ENCODE measurements at regions not wholly inside any gene's neighbourhood (a gene's known extent, or its start where the extent isn't known, plus 50 kb on each side); places are given as distances from the start of the nearest gene placed in this dataset.

DNA sequence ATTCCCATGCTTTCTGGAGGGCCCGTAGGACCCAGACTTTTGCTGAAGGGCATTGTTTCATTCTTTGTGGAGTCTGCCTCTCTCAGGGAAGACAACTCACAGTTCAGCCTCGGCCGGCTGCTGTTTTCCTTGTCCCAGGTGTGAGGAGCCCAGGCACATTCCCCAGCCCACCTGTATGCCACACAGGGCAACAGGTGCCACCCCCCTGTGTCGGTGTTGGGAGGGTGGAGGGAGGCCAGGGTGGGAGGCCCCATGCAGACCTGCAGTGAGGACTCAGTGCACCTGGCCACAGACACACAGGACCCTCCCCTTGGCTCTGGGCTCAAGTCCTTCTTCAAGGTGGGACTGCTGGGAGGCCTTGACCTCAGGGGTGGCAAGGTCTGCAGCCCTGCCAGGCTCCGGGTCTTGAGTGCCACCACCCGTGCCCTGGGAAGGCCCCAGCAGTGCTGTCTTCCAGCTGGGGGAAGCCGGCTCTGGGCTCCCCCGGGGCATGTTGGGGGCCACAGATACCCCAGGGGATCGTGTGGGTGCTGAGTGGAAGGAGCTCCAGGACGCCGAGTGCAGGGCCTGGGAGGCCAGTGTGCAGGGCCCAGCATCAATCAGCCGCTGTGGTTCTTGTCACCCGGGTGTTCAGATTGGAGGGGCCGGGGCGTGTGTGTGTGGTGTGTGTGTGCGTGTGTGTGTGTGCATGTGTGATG is 1286.1 kb downstream of the BRD1 start:
- Histone ChIP-seq H3K4me3 (ENCODE audit: low read depth, low read length) (no peak overlapping the region), H3K36me3 (ENCODE audit: control insufficient read depth in 2 of 2, insufficient read depth in 1 of 2, low read length in 2 of 2) (no peaks in the 10 kb centered on the region), H3K27ac (ENCODE audit: extremely low read depth, low read depth, low read length) (no peak overlapping the region), H3K9me3 (ENCODE audit: control insufficient read depth, insufficient read depth, low read depth, low read length) (no peaks in the 10 kb centered on the region), H3K4me1 (ENCODE audit: control insufficient read depth, insufficient read depth, low read length) (no peaks in the 10 kb centered on the region)
- ChIA-PET CTCF (no interaction called here), POLR2A (no interaction called here)
- TF ChIP-seq SCRT2 (tag by site-specific recombination; IDR thresholded peaks at IDR 0.05) (peak; percentile 75), ZNF792 (tag by site-specific recombination; IDR thresholded peaks at IDR 0.05) (no peak), SALL2 (tag by site-specific recombination; IDR thresholded peaks at IDR 0.05; ENCODE audit: borderline replicate concordance) (no peak), SCRT1 (tag by site-specific recombination; IDR thresholded peaks at IDR 0.05; ENCODE audit: borderline replicate concordance) (peak; percentile 77)

DNA sequence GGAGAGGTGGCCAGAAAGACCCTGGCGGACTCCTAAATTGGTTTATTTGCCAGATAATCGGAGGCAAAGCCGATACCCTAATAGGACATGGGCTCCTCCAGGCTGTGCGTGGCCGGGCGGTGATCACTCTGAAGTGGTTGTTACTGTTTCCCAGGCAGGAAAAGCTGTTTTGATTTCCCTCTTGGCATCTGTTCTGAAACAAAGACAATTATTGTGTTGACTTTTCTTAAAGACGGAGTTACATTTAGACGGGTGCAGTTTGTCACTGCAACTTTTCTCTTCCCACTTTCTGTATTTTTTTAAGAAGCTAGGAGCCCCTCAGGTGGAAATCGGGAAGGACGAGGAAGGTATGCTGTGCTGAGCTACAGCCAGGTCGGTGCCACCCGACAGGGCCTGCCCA is 1288.4 kb downstream of the BRD1 start:
- CTCF ChIA-PET = interaction anchor here (0.7 kb wide), 1 partner anchor 15 kb away, joined by 4 read pairs; no protein-coding TSS in a partner anchor
- Histone ChIP-seq H3K4me3 (ENCODE audit: low read depth, low read length) (no peak overlapping the region), H3K4me1 (ENCODE audit: control insufficient read depth, insufficient read depth, low read length) (no peaks in the 10 kb centered on the region), H3K9me3 (ENCODE audit: control insufficient read depth, insufficient read depth, low read depth, low read length) (no peaks in the 10 kb centered on the region), H3K27ac (ENCODE audit: extremely low read depth, low read depth, low read length) (no peak overlapping the region), H3K36me3 (ENCODE audit: control insufficient read depth in 2 of 2, insufficient read depth in 1 of 2, low read length in 2 of 2) (no peaks in the 10 kb centered on the region)
- POLR2A ChIA-PET = no interaction called here
- no peak for TF ChIP-seq ZNF785 (tag by site-specific recombination; IDR thresholded peaks at IDR 0.05)
- TF ChIP-seq, protein P1, sequence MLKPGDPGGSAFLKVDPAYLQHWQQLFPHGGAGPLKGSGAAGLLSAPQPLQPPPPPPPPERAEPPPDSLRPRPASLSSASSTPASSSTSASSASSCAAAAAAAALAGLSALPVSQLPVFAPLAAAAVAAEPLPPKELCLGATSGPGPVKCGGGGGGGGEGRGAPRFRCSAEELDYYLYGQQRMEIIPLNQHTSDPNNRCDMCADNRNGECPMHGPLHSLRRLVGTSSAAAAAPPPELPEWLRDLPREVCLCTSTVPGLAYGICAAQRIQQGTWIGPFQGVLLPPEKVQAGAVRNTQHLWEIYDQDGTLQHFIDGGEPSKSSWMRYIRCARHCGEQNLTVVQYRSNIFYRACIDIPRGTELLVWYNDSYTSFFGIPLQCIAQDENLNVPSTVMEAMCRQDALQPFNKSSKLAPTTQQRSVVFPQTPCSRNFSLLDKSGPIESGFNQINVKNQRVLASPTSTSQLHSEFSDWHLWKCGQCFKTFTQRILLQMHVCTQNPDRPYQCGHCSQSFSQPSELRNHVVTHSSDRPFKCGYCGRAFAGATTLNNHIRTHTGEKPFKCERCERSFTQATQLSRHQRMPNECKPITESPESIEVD (tag by site-specific recombination; IDR thresholded peaks at IDR 0.05) = no peak

DNA sequence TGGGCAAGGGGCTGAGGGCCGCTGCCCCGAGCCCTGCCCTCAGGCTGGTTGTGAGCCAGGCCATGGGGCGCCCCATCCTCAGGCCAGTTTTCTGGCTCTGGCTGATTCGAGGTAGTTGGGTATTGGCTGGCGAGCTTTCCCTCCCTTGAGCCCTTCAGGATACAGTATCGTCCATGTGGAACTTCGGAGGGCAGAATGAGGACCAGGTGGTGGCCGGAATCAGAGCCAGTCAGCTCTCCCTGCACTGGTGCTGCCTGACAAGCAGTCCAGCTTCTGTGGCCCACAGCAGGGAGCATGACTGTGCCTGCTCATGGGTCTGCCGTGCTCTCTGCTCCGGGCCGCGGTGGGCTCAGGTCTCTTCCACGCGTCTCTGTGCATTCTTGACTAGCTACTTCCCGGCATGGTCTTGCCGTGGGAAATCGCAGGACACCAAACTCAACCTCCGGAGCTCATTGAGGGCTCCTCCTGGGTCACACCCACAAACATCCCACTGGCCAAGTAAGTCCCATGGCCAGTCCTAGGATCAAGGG is 1289.3 kb downstream of the BRD1 start:
- no peaks in the 10 kb centered on the region for H3K9me3 ChIP-seq (ENCODE audit: control insufficient read depth, insufficient read depth, low read depth, low read length)

More for the DNA sequence above, 1289.3 kb downstream of the BRD1 start:
- ChIA-PET POLR2A (no interaction called here), CTCF (no interaction called here)
- TF ChIP-seq ZNF311 (tag by site-specific recombination; IDR thresholded peaks at IDR 0.05; ENCODE audit: borderline replicate concordance) = no peak
- no peak for TF ChIP-seq ZFP69B (tag by site-specific recombination; IDR thresholded peaks at IDR 0.05)
- no peak for TF ChIP-seq MYNN (tag by site-specific recombination; IDR thresholded peaks at IDR 0.05; ENCODE audit: borderline replicate concordance)
- TF ChIP-seq, protein P2, sequence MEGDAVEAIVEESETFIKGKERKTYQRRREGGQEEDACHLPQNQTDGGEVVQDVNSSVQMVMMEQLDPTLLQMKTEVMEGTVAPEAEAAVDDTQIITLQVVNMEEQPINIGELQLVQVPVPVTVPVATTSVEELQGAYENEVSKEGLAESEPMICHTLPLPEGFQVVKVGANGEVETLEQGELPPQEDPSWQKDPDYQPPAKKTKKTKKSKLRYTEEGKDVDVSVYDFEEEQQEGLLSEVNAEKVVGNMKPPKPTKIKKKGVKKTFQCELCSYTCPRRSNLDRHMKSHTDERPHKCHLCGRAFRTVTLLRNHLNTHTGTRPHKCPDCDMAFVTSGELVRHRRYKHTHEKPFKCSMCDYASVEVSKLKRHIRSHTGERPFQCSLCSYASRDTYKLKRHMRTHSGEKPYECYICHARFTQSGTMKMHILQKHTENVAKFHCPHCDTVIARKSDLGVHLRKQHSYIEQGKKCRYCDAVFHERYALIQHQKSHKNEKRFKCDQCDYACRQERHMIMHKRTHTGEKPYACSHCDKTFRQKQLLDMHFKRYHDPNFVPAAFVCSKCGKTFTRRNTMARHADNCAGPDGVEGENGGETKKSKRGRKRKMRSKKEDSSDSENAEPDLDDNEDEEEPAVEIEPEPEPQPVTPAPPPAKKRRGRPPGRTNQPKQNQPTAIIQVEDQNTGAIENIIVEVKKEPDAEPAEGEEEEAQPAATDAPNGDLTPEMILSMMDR (tag by site-specific recombination; IDR thresholded peaks at IDR 0.05) = no peak
- TF ChIP-seq ZSCAN16 (tag by site-specific recombination; IDR thresholded peaks at IDR 0.05) = no peak
- no peak for TF ChIP-seq ZNF19 (tag by site-specific recombination; IDR thresholded peaks at IDR 0.05; ENCODE audit: low read depth)
- TF ChIP-seq, protein P3, sequence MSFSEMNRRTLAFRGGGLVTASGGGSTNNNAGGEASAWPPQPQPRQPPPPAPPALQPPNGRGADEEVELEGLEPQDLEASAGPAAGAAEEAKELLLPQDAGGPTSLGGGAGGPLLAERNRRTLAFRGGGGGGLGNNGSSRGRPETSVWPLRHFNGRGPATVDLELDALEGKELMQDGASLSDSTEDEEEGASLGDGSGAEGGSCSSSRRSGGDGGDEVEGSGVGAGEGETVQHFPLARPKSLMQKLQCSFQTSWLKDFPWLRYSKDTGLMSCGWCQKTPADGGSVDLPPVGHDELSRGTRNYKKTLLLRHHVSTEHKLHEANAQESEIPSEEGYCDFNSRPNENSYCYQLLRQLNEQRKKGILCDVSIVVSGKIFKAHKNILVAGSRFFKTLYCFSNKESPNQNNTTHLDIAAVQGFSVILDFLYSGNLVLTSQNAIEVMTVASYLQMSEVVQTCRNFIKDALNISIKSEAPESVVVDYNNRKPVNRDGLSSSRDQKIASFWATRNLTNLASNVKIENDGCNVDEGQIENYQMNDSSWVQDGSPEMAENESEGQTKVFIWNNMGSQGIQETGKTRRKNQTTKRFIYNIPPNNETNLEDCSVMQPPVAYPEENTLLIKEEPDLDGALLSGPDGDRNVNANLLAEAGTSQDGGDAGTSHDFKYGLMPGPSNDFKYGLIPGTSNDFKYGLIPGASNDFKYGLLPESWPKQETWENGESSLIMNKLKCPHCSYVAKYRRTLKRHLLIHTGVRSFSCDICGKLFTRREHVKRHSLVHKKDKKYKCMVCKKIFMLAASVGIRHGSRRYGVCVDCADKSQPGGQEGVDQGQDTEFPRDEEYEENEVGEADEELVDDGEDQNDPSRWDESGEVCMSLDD (tag by site-specific recombination; IDR thresholded peaks at IDR 0.05) = no peak
- TF ChIP-seq ZNF121 (tag by site-specific recombination; IDR thresholded peaks at IDR 0.05) = no peak
- no peak for TF ChIP-seq ZBTB48 (tag by site-specific recombination; IDR thresholded peaks at IDR 0.05)
- TF ChIP-seq ZNF626 (tag by site-specific recombination; IDR thresholded peaks at IDR 0.05) = no peak
- no peak for TF ChIP-seq KLF10 (tag by site-specific recombination; IDR thresholded peaks at IDR 0.05)
- H3K27ac ChIP-seq (ENCODE audit: extremely low read depth, low read depth, low read length) = no peak overlapping the region
- no peak overlapping the region for H3K4me3 ChIP-seq (ENCODE audit: low read depth, low read length)
- no peaks in the 10 kb centered on the region for H3K36me3 ChIP-seq (ENCODE audit: control insufficient read depth in 2 of 2, insufficient read depth in 1 of 2, low read length in 2 of 2)
- H3K4me1 ChIP-seq (ENCODE audit: control insufficient read depth, insufficient read depth, low read length) = no peaks in the 10 kb centered on the region
